HG03196 (cell line): ENCODE measurements at regions not wholly inside any gene's neighbourhood (a gene's known extent, or its start where the extent isn't known, plus 50 kb on each side); places are given as distances from the start of the nearest gene placed in this dataset.
"Not testable (repeated sequence)": the region's sequence is repeated elsewhere in the genome, so short reads cannot be mapped to it uniquely, and the experiment has no call there.

ENCODE experiments used
- ATAC-seq: cut with Tn5 transposase; IDR thresholded peaks from one replicate; pipeline ENCODE4 v1.9.1; 2021; ENCODE audit not compliant: unreplicated experiment

DNA sequence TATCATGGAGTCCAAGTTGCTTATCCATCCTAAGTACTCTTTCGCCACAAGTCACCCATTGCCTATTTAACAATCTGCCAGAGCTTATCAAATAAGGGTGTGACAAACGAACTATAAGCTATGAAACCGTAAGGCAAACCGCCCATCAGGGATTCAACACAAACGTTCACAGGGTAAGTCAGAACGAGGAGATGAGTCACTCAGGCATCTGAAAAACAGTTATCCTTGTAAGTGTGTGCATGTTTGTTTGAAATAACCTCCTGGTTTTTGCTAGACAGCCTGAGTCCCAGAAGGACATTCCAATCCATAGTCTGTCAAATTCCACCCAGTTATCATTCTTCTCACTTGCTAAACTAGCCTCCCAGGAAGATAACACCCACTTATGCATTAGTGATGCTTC, 299.1 kb downstream of the PAX3 start:
- no peak for ATAC-seq

DNA sequence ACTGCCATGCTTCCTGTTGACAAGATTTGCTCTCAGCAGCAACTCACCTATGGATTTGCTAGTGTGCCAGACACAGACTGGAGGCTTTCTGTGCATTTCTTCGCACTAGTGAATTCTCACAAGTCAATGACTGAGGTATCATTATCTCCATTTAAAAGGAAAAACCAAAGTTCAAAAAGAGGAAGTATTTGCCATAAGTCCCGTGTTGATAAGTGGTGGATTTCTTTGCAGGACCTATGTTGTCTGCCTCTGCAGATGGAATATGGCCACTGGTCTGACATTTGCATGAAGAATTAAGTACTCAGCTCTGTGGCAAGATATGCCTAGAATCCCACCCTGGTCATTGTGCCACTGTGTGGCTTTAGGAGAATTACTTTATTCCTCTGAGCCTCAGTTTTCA, 299.6 kb downstream of the PAX3 start:
- no peak for ATAC-seq

DNA sequence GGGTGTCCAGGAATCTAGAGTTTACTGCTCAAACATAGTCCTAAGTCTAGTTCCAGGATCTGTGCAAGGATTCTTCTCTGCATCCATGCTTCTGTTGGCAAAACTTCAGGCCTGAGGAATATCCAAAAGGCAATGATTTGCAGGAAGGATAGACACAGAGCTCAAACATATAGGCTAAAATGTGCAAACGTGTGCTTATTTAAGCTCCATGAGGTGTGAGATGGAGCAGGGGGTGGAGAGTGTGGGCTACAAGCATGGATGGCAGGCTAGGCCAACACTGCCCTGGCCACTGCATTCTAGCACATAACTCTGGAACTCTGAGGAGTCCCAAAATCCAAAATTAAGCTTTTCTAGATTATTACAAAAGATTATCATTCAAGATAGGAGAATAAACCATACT, 301.1 kb downstream of the PAX3 start:
- ATAC-seq, result no peak

DNA sequence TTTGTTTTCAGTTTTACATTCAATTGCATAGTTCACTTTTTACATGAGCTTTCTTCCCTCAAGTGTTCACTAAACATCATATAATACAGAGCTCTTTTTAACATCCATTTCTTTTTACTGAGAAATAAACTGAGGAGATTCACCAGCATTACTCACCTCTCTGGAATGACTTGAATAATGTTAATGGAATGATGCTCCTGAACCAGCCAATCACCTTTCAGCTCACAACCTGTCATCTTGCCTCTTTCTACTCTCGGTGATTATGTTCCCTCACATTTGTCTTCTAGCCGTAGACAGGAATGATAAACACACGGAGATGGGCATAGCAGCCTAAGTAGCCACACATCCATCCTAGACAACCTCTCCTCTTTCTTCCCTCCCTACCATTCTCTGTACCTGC, 301.7 kb downstream of the PAX3 start:
- no peak for ATAC-seq

DNA sequence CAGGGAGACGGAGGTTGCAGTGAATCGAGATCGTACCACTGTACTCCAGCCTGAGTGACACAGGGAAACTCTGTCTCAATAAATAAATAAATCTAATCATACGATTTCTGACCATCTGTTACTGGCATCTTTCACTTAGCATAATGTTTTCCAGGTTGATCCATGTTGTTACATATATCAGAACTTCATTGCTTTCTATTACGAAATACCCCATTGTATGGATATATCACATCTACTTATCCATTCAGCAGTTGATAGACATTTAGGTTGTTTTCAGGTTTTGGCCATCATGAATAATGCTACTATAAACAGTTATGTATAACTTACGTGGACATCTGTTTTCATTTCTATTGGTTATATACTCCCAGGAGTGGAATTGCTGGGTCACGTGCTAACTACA, 303.9 kb downstream of the PAX3 start:
- ATAC-seq, result no peak

DNA sequence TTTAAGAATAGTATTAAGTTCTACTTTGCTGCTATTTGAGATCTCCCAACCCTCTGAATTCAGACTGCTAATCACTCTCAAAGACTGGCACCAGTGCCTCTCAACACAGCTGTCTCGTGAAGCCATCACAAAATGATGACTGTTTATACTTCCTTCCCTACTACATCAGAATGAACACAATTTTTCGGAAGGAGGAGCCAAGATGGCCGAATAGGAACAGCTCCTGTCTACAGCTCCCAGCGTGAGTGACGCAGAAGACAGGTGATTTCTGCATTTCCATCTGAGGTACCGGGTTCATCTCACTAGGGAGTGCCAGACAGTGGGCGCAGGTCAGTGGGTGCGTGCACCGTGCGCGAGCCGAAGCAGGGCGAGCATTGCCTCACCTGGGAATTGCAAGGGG, 314.4 kb downstream of the PAX3 start:
- ATAC-seq, result not testable (repeated sequence)

DNA sequence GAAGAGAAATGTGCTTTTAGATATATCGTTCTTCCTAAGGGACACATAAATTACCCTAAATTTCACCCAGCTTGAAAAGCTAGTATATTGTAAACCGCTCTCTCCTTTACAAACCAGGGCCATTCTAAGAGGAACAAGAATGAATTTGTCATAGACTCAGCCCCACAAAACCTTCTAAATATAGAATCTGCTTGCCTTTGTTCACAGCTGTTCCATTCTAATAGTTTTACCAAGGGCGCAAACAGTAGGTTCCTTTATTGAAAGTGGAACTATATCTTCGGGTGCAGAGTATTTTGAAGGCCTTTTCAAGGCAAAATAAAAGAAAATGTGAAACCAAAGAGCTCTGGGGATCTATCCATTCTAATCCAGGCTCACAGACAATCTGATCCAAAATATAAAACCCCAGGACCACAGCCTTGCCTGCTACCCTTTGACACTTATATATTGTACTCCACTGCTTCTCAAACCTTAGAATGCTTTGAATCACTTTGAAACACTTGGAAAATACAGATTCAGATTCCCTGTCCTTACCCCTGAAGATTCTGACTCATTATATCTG, 316.8 kb downstream of the PAX3 start:
- ATAC-seq, result no peak

DNA sequence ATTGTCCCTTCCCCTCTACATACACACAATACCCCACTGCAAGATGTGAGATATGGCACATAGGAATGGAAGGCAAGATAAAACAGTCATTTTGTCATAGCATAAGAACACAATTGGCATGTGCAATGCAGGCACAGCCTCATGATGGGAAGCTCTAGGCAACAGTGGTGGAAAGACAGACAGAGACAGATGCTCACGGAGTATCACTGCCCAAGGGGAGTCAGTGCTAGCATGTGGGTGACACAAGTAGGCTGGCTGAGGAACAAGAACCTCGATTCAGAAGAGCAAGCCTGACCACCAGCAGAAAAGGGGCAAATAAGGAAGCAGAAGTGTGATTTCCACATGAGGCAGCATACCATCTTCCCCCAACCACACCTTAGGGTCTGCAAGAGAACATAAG, 323.6 kb downstream of the PAX3 start:
- no peak for ATAC-seq

DNA sequence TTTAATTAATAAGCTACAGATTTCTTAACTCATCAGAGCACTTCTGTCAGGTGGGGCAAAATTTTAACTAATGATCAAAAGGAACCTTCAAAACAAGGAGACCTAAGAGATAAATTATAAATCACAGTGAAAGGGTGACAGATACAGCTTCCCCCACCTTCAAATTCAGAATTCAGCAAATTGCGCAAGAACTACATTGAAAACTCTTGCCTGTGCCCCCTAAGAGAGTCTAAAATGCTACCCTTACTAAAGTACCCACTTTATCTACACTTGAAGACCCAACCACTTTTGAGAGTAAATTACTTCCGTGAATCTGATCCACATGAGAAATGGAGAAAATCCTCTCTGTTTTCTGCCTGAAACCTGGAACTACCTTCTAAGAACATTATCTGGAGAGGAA, 324.9 kb downstream of the PAX3 start:
- ATAC-seq, result no peak

DNA sequence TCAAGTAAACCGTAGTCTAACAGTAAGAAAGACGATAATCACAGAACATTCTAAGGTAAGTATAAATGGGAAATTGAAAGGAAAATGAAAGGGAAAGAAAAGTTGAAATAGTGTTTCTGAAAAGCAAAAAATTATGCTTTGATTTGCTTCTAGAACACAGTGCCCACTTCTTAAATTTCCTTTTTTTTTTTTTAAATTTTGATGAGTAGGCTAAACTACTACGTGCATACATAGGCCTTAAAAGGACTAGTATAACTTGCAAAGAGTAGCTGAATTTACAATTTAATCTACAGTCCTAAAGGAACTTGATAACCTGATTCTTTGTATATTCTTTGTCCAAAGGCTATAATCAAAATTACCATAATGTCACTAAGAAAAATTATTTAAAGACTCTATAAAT, 325.3 kb downstream of the PAX3 start:
- no peak for ATAC-seq

DNA sequence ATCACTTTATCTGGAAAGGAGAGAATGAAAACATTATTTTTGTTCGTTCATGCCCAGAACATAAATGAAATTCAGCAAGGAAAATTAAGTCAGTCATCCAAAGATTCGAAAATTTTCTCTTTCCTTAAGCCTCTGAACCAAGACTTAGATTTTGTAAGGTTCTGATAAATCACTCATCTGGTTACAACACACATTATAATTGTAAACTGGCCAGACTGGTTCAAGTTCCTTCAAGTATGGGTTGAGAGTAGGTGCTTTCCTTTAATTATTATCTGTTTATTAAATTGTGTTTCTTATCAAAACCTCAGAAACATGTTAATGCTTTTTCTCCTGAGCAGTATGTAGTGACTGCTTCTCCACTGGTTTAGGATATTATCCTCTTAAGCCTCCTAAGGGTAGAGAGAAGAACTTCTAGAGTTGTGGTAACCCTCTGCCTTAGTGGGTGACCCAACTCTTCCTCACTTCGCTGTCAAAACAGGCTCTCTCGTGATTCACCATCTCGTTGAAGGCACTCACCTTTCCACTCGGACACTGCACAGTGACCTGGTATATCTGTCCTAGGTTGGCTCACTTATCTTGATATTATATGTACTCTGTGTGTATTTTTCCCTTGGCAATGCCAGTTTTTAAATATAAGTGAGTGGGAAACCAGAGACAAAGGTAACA, 325.9 kb downstream of the PAX3 start:
- no peak for ATAC-seq

DNA sequence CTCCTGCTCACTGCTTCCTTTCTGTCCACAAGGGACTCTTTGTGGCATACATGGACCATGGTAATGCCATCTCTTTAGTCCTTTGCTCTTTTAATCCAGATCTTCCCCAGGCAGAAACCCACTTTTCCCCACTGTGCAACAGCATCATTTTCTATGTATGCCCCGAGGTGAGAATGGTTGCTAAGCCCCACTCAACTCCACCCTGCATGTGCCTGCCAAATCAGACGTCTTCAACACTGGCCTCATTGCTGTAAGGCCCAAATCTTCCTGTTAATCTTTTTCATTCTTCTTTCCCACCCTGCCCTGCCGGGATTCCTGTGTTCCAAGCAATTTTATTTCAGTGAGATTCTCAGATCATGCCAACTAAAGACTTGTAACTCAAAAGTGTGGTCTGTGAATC, 328.4 kb downstream of the PAX3 start:
- no peak for ATAC-seq

DNA sequence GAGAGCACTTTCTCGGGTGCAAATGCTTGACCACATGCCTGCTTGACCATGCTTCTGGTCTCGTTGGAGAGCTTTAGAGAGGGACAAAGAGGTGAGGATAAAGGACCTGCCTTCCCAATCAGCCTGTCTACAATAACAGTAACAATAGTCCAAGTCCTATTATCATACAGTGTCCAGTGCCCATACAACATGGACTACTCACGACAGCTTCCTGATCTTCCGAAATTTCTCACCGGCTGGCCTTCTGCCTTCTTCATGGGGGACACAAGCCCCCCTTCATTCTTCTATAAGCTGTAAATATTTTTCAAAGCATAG, 329.0 kb downstream of the PAX3 start:
- no peak for ATAC-seq

DNA sequence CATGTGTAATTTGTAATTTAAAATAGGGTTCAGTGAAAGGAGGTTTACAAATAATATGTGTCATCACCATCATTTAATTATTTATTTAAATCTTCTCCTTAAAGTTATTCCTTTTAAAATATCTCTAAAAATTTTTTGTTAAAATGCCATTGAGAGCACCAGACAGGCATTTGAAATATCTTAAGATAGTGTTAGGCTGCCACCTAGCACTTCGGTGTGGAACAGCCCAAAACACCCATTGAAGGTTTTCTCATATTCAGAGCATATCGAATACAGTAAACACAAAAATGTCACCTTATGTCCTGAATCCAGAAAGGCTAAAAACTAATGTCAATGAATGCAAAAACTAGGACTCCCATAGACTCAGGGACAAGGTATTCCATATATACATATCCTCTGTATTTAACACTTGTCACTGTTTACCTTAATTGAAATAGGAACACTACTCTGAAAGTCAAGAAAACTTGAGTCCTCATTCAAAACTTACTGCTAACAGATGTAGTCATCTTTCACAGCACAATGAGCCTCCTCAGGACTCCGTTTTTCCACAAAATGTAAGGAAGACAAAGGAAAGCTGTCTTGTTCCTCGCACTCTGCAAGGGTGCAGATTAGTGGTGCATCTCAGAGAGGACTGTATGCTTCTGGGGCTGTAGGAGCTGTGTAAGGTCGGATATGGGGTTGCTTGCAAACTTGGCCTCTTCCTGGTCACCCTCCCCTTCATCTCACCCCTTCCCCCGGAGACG, 329.5 kb downstream of the PAX3 start:
- no peak for ATAC-seq

DNA sequence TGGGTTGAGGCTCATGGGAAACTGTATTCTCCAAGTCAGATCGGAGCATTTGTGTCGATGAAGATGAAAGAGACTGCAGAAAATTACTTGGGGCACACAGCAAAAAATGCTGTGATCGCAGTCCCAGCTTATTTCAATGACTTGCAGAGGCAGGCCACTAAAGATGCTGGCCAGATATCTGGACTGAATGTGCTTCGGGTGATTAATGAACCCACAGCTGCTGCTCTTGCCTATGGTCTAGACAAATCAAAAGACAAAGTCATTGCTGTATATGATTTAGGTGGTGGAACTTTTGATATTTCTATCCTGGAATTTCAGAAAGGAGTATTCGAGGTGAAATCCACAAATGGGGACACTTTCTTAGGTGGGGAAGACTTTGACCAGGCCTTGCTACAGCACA, 336.6 kb downstream of the PAX3 start:
- ATAC-seq, result no peak

DNA sequence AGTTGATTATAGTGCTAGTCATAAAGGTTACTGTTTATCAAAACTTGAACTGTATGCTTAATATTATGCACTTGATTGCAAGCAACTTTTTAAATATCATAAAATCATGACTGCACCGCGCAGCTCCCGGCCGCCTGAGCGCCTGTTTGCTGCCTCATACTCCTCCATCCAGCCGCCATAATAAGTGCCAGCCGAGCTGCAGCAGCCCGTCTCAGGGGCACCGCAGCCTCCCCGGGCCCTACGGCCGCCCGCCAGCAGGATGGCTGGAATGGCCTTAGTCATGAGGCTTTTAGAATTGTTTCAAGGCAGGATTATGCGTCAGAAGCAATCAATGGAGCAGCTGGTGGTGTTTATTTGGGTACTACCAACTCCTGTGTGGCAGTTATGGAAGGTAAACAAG, 337.2 kb downstream of the PAX3 start:
- no peak for ATAC-seq

DNA sequence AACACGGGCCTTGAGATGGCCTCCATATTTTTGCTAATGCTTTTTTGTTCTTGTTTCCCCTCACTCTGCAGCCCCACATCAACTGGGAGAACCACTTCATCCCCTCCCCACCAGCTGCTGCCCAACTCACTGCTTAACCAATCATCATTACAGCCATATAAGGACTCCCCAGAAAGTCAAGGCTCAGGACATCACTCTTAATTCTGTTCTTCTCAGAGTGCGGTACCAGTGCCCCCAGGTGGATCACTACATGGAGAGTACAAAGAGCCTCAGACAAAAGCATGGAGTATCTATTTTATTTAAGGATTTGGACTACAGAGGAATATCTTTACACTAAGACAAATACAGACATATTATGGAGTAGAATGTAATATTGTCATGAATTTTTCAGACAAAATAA, 340.6 kb downstream of the PAX3 start:
- no peak for ATAC-seq

DNA sequence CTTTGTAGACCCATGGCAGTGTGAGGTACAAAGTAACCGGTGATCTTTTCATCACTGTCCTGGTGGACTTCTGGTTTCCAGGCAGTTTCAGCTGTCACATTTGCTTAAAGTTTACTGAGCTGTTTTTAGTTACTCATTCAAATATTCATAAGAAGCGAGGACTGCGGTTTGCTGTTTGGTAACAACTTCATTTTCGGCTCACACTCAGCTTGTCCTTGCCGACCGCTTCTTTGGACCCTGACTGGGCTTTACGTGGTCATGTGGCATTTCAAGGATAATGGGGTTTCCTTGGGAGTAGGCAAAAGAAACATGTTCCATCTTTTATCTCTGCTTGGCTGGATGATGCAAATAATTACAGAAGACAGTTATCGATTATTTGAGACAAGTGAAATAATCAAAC, 350.7 kb downstream of the PAX3 start:
- ATAC-seq, result no peak

DNA sequence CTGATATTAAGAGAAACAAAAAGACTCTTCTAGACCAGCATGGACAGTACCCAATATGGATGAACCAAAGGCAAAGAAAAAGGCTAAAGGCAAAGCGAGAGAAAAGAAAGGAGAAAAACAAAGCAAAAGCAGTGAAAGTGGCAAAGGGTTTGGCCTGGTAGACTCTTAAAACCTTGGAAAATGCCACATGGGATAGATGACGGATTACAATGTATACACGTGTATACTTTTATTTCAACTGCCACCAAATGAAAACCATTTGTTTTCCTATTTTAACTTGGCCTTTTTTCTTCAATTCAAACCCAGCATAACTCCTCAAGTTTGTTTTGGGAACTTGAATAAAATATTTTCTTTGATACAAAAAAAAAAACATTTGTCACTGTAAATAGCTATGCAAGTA, 354.3 kb downstream of the PAX3 start:
- not testable (repeated sequence) for ATAC-seq

DNA sequence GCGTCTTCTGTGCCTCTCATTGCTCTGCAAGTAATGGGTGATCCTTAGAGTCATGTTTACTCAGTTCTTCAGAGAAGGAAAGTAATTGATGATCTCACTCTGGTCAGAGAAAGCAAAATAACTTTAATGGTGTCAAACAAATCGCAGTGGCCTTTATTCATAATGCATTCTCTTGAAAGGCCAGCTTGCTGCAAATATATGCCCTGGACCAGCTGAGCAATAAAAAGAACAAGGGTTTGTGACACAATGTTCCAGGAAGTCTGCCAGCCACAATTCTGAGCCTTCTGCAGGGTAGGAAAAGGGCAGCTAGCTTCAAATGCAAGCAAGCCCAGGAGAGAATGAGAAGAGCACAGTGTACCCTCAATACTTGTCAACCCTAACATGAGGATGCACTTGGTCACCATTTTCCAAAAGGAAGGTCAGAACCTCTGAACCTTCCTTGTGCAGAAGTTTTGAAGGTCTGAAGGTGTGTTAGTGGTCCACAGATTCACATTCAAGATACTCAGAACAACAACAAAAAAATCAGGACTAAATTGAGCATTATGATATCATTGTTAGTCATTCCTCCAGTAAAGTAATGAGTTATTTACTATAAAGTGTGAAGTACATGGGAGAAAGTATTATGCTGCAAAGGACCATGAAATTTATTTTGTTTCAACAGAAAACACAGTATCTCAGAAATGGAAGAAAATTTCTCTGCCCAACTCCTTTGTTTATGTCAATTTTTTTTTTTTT, 355.6 kb downstream of the PAX3 start:
- ATAC-seq, result no peak

DNA sequence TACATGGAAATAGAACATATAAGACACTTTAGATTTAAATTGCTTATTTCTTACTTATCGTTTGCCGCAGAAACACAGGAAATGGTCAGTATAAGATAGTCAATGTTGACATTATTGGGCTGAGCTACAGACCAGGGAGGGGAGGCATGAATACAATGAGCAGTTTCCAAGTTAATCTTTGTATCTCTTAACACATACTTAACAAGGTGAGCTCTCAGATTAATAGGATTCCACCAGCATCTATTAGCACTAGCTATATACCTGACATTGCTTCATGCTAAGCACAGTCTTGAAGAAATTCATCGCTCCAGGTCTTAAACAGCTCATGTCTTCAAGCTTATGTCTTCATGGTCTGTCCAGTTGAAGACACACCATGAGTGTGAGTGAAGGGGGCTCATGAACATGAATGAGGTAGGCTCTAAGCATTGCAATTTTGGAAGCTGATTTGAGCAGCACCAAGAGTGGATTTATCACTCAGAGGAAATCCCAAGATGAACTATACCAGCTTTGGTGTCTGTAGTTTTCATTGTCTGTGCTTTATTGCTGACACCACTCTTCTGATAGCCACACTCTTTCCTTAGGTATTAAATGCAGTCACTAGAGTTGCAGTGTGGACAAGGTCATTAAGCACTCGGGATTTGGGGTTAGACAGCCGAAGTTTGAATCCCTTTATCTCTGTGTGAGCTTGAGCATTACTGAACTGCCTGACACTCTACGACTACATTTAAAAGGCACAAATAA, 359.3 kb upstream of the EPHA4 start:
- ATAC-seq, result no peak
